Heart right ventricle (tissue), 16 donors: ENCODE measurements at regions not wholly inside any gene's neighbourhood (a gene's known extent, or its start where the extent isn't known, plus 50 kb on each side); places are given as distances from the start of the nearest gene placed in this dataset.
A peak's percentile ranks its signal among the peaks of the same experiment; 100 is the strongest.

Source experiments
- ATAC-seq, 8 donors: fragments of 200-7000 bp; cut with Tn5 transposase; one replicate each; pipeline ENCODE4 v1.9.1; 2020; ENCODE audit warnings: mild to moderate bottlenecking in 8 of 8, moderate library complexity in 8 of 8, moderate number of reproducible peaks in 1 of 8
- DNase-seq, 2 donors: peaks; one replicate each; pipeline ENCODE4 v3.0.0-alpha.2; 2020
- H3K27ac ChIP-seq, 10 donors: fragments of 200-600 bp; sonication (generic) in 2 of 10; one replicate each; pipeline versions ENCODE4 v1.5.0 to v1.8.0; 2020 to 2022; ENCODE audit warnings: mild to moderate bottlenecking in 3 of 10
- H3K27me3 ChIP-seq, 7 donors: fragments of 200-600 bp; one replicate each; pipeline ENCODE4 v1.8.0; 2021 to 2022; ENCODE audit warnings: mild to moderate bottlenecking in 2 of 7
- H3K36me3 ChIP-seq, 9 donors: fragments of 200-600 bp; sonication (generic) in 1 of 9; one replicate each; pipeline versions ENCODE4 v1.5.0 to v1.8.0; 2020 to 2022; ENCODE audit warnings: mild to moderate bottlenecking in 2 of 9
- H3K4me1 ChIP-seq, 9 donors: fragments of 200-600 bp; sonication (generic) in 1 of 9; one replicate each; pipeline versions ENCODE4 v1.5.0 to v1.8.0; 2020 to 2022; ENCODE audit warnings: mild to moderate bottlenecking in 4 of 9
- H3K4me3 ChIP-seq, 10 donors: fragments of 200-600 bp; sonication (generic) in 2 of 10; one replicate each; pipeline versions ENCODE4 v1.5.0 to v1.8.0; 2020 to 2022; ENCODE audit warnings: mild to moderate bottlenecking in 7 of 10, moderate library complexity in 2 of 10
- H3K9me3 ChIP-seq, 11 donors: fragments of 200-600 bp in 10 of 11; sonication (generic) in 2 of 11; one replicate each; pipeline versions ENCODE4 v1.5.0 to v1.8.0; 2013 to 2022; ENCODE audit warnings: mild to moderate bottlenecking in 2 of 11, control low read depth in 1 of 11, moderate library complexity in 1 of 11
- CTCF ChIP-seq, 9 donors: fragments of 200-600 bp; sonication (generic) in 2 of 9; IDR thresholded peaks; one replicate each; pipeline versions ENCODE4 v1.5.0 to v1.8.0; 2021 to 2022; ENCODE audit warnings: antibody characterized with exemption in 9 of 9, mild to moderate bottlenecking in 5 of 9, moderate library complexity in 1 of 9
- WGBS, 2 donors: extraction: QIAGEN DNeasy Blood & Tissue Kit; methylation state at CpG; one replicate each; pipeline ENCODE4 v1.1.7; 2013; ENCODE audit warnings: inconsistent platforms in 1 of 2; 5-methylcytosine and 5-hydroxymethylcytosine counted together
- intact Hi-C, 10 donors: fragments of 100-400 bp; cut with DNase I; formaldehyde crosslinking; loops; one replicate each; pipeline versions ENCODE4 v1.11.1 to v1.14.2; 2022
- donor health status: Arrhythmogenic right ventricular cardiomyopathy.
- donor health status: ischemic (EF 13 %, LVEDD 7.1; RV severe dilation, severe dysfunction).
- donor health status: healthy with polysubstance abuse.
- donor health status: DM: no; HTN: yes; CAD: no.
- donor health status: DM: no; HTN: no; CAD: no.
- donor health status: ischemic (EF 25% LVEDD 6.9; RV normal size, moderate dysfunction).
- donor health status: ischemic (EF 25% LVEDD 5.7; RV mildly dilated, moderate dysfunction).
- donor health status: healthy.
- donor health status: DM: yes; HTN: yes; CAD: no.
- donor health status: Ischemic cardiomyopathy.
- donor health status: ischemic (EF 35%, LVEDD 5.7; RV mildly dilated, moderate dysfunction).
- donor health status: nonischemic (EF 11% LVEDD 7.7; RV severe dilation, severe dysfunction).
- donor health status: DM: yes; HTN: yes; CAD: no.
- donor health status: PGD.
- donor health status: ischemic (EF 29% LVEDD 5.4; RV normal size, mild dysfunction).
- donor health status: nonischemic (EF 23%, LVEDD 6.1; RV moderate dilation, normal function).

- TF ChIP-seq CTCF (IDR thresholded peaks at IDR 0.05) = no peak
- DNase-seq (no peak), ATAC-seq (peak in 3 of 8 donors; percentile 18 to 39 (median 39))
- WGBS, 2 donors = 46 to 52% methylated on average over 4 of the region's 4 CpGs
- Histone ChIP-seq H3K27me3 (no peaks in the 10 kb centered on the region), H3K4me3 (no peak overlapping the region), H3K9me3 (no peaks in the 10 kb centered on the region), H3K27ac (no peak overlapping the region), H3K36me3 (no peaks in the 10 kb centered on the region), H3K4me1 (peaks cover 0 to 4% (median 0%) of the 10 kb centered on the region in 9 donors)
- intact Hi-C loops = no loop called here
Measured at GRCh38 chr12:15038137-15038536, 65.3 kb downstream of the PDE6H start.

- ATAC-seq (no peak), DNase-seq (peak in 1 of 2 donors; percentile 11)
- Histone ChIP-seq H3K27me3 (no peaks in the 10 kb centered on the region), H3K9me3 (no peaks in the 10 kb centered on the region), H3K4me3 (no peak overlapping the region), H3K36me3 (no peaks in the 10 kb centered on the region), H3K27ac (no peak overlapping the region), H3K4me1 (no peaks in the 10 kb centered on the region)
- intact Hi-C loops = no loop called here
- TF ChIP-seq CTCF (IDR thresholded peaks at IDR 0.05) = no peak
- WGBS, 2 donors = 60 to 74% methylated on average over 1 of the region's 1 CpG
Measured at GRCh38 chr12:15044471-15044870, 71.6 kb downstream of the PDE6H start.

- H3K9me3 ChIP-seq = no peaks in the 10 kb centered on the region
- H3K27me3 ChIP-seq = no peaks in the 10 kb centered on the region
- no peaks in the 10 kb centered on the region for H3K36me3 ChIP-seq
- TF ChIP-seq CTCF (IDR thresholded peaks at IDR 0.05) = no peak
- peak in 1 of 2 donors; percentile 7 for DNase-seq
- H3K4me3 ChIP-seq = no peak overlapping the region
- WGBS, 2 donors = 60 to 64% methylated on average over 1 of the region's 1 CpG
- ATAC-seq = peak in 2 of 8 donors; percentile 16 to 29
- H3K4me1 ChIP-seq = no peaks in the 10 kb centered on the region
- intact Hi-C loops = no loop called here
- no peak overlapping the region for H3K27ac ChIP-seq
Measured at GRCh38 chr12:15045451-15045850, 72.6 kb downstream of the PDE6H start.

- WGBS, 2 donors = 52 to 57% methylated on average over 2 of the region's 2 CpGs
- Histone ChIP-seq H3K27ac (no peak overlapping the region), H3K4me1 (no peaks in the 10 kb centered on the region), H3K27me3 (no peaks in the 10 kb centered on the region), H3K36me3 (no peaks in the 10 kb centered on the region), H3K9me3 (no peaks in the 10 kb centered on the region), H3K4me3 (no peak overlapping the region)
- DNase-seq (no peak), ATAC-seq (no peak)
- no peak for TF ChIP-seq CTCF (IDR thresholded peaks at IDR 0.05)
- intact Hi-C loops = no loop called here
Measured at GRCh38 chr12:15047611-15048010, 74.8 kb downstream of the PDE6H start.
